Left kidney (tissue), 1 donor: ENCODE measurements at regions not wholly inside any gene's neighbourhood (a gene's known extent, or its start where the extent isn't known, plus 50 kb on each side); places are given as distances from the start of the nearest gene placed in this dataset.
"Not testable (repeated sequence)": the region's sequence is repeated elsewhere in the genome, so short reads cannot be mapped to it uniquely, and the experiment has no call there.

Source experiments
- DNase-seq: peaks from one replicate; pipeline ENCODE4 v3.0.0-alpha.2; 2013

GRCh38 chr5:159645179-159645846, 271.0 kb upstream of the ADRA1B start:
- no peak for DNase-seq

DNA sequence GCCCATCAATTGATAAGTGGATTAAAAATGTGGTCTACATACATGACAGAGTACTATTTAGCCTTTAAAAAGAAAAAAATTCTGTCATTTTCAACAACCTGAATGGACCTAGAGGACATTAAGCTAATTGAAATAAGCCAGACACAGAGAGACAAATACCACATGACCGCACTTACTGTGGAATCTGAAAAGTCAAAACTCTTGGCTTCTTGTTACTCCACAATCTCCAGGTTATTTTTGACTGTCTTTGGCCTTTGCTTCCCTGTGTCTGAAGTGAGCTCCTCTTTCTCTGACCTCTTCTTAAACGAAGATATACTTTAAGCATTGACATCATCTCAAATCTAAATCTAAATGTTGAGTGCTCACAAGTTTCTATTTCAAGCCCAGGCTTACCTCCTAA, 265.5 kb upstream of the ADRA1B start:
- DNase-seq = no peak

DNA sequence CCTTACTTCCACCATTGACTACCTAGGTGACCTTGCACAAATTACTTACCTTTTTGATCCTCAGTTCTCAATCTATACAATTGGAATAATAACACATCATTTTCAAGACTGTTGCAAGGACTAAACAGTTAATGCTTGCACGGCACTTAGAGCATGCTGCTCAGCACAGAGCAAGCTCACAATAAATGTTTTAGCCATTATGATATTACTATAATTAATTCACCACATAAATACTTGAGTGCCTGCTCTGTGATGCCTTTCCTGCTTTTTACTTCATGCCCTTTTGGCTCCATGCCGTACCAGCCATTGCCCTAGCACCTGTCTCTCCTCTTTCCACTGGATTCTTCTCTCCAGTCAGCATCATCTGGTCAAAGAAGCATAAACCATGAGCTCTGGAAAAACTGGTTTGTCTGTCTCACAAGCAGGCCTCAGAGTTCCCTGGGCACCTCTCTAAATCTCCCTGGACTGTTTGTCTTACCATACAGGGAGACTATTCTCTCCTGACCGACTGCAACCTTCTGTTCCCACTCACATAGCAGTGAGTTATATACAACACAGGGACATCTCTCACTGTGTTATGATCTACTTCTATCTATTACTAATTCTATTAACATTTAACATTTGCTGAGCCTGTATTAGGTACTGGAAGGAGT, 260.4 kb upstream of the ADRA1B start:
- DNase-seq = no peak

DNA sequence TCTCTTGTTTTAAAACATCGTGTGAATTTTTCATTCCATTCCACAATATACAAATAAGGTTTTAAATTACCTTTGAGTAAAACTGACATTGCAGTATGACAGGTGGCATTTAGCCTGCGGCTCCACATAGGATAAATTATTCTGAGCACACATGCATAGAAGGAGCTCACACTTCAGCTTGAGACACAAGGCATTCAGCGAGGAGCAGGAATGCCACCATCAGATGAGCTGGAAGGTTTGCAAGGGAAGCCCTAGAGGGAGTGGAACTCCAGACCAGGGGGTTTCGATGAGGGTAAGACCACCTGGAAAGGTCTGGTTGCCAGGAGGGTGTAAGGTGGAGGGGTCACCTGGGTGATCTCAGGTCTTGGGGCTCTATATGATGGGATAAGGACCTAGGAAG, 259.0 kb upstream of the ADRA1B start:
- no peak for DNase-seq

GRCh38 chr5:159657771-159658170, 258.5 kb upstream of the ADRA1B start:
- no peak for DNase-seq

GRCh38 chr5:159658266-159658925, 257.9 kb upstream of the ADRA1B start:
- no peak for DNase-seq

DNA sequence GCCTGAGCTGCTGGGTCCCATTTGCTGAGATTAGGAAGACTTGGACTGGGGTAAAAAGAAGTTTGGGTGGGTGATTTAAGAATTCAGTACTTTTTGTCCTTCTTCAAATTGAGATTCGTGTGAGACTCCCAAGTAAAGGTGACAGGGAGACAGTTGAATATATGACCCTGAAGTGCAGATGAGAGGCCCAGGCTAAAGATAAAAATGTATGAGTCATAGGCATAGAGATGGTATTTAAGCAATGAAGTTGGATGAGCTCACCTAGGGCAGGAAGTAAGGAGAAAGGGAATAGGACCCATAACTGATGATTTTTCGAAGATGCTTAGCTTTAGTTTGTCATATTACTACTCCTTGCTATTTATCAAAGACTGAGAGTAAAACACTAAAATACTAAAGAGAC, 255.9 kb upstream of the ADRA1B start:
- no peak for DNase-seq

GRCh38 chr5:159663986-159664385, 252.3 kb upstream of the ADRA1B start:
- DNase-seq = no peak

DNA sequence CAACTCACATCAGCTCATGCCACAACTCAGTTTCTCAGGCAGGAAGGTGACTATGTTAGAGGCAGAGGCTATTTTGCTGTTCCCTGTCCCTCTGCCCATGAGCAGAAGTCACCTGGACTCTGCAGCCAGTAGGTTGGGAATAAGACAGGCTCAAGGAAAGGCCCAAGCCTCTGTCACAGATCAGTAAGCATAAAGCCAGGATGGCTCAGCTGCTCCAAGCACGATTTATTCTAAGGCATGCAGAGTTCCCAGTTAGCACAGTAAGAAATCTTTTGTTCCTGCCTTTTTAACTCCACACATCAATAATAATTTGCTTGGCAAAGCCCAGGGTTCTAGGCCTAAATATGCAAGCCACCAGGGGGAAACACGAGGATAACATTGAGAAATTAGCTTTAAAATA, 249.0 kb upstream of the ADRA1B start:
- peak; percentile 3 for DNase-seq

DNA sequence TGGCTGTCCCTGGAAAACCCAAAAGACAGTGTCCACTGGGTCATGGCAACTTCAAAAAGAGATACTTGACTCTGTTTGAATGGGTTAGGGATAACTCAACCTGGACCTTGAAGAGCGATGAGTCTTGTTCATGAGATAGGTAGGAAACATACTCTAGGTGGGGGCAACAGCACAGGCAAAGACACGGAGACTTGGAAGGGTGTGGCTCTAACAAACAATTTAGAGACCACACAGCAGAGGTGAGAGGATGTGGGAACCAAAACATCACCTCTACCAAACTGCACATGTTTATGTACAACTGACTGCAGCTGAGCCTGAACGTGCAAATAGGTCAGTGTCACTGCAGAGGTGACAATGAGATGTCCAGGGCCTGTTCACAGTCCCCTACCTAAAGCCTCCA, 247.7 kb upstream of the ADRA1B start:
- no peak for DNase-seq

DNA sequence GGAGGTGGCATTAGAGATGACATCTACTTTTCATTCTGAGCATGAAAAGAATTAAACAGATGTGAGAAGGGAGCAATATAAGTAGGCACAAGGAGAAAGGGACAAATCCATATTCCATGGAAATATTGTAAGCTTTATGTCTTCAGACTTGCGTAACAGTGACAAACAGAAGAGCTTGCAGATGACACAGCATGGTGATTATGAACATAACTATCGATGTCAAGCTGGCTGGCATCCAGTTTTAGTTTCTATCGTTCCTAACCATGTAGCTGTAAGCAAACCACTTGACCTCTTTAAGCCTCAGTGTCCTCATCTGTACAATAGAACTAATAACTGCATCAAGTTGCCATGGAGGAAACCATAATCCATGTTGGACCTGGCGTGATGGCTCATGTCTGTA, 246.7 kb upstream of the ADRA1B start:
- DNase-seq = no peak

DNA sequence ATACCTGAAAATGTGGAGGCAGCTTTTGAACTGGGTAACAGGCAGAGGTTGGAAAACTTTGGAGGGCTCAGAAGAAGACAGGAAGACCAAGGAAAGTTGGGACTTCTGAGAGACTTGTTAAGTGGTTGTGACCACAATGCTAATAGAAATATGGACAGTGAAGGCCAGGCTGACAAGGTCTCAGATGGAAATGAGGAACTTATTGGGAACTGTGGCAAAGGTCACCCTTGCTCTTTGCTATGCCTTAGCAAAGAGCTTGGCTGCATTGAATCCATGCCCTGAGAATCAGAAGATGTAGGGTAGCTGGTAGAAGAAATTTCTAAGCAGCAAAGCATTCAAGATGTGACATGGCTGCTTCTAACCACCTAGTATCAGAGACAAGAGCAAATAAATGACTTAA, 244.4 kb upstream of the ADRA1B start:
- DNase-seq = no peak

GRCh38 chr5:159673538-159673937, 242.7 kb upstream of the ADRA1B start:
- DNase-seq = no peak

- DNase-seq = no peak
Measured at GRCh38 chr5:159678657-159679392, 237.5 kb upstream of the ADRA1B start.

- DNase-seq = no peak
Measured at GRCh38 chr5:159680095-159680494, 236.2 kb upstream of the ADRA1B start.

DNA sequence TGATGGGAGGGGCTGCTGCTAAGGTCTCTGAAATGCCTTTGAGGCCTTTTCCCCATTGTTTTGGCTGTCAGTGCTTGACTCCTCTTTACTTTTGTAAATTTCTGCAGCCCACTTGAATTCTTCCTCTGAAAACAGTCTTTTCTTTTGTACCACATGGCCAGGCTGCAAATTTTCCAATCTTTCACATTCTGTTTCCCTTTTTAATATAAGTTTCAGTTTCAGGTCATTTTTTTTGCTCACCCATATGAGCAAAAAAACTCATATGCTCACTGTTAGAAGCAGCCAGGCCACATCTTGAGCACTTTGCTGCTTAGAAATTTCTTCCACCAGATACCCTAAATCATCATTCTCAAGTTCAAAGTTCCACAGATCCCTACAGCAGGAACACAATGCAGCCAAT, 234.6 kb upstream of the ADRA1B start:
- no peak for DNase-seq

DNA sequence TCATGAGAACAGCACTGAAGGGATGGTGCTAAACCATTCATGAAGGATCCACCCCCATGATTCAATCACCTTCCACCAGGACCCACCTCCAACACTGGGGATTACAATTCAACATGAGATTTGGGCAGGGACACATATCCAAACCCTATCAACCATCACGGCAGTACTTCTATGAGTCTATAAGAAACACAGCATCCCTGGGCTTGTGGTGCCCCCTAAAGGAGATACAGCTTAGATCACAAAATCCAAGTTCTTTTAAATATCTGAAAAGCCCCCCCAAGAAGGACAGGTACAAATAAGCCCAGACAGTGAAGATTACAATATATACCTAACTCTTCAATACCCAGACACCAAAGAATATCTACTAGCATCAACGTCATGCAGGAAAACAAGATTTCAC, 233.7 kb upstream of the ADRA1B start:
- DNase-seq = no peak

- DNase-seq = not testable (repeated sequence)
Measured at GRCh38 chr5:159687892-159688291, 228.4 kb upstream of the ADRA1B start.

DNA sequence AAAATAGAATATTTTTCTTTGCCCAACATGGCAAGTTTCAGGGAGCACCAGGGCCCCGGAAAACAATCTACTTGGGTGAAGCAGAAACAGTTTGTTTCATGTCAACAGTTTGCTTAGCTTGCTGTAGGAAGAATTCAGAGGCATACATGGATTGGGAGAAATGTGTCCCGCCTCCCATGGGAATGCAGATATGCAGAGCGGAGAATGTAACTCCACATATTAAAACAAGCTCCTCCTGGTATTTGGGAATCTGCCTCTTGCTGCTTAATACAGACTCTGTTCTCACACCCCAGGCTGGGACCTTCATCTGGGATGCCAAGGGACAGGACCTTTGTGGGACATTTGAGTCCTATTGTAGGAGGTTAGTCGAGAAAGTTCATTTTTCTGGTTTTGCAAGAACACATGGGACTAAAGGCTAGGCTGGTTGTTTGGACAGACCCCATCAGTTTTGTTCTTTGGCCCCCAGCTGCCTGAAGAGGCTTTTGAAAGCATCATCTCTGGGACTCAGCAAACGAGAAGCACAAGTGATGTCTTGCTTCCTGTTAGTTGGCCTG, 220.5 kb upstream of the ADRA1B start:
- no peak for DNase-seq

DNA sequence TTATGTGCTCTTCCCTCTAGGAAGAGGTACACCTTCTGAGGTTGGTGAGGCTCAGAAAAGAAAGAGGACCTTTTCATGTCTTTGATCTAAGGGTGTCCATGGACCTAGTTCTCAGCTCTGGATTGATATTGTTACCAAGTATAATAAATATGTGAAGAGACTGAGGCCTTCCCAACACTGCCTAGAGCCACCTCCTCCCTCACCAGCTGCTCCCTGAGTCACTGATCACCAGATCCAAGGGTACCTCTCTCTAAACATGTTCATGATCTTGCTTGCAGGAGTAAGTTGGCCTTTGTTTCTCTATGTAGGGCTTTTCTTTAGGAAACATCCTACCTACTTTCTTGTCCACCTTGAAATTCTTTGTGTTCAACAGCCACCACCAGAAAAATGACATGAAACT, 218.8 kb upstream of the ADRA1B start:
- DNase-seq = no peak

DNA sequence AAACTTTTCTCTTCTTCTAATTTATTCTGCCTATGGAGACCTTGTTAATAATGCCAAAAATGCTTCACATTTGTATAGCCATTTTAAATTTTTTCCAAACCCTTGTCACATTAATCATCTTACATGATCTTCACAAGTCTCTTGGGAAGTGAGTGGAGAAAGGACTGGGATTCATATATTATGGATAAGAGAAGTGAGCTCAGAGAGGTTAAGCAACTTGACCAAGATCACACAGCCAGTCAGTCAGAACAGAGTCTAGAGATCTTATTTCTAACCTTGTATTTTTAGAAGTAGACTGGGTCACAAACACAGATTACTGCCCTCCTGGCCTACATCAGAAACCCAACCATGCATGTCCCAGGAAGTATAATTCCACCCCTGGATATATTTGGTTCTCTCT, 218.0 kb upstream of the ADRA1B start:
- no peak for DNase-seq

- no peak for DNase-seq
Measured at GRCh38 chr5:159700016-159700415, 216.3 kb upstream of the ADRA1B start.

DNA sequence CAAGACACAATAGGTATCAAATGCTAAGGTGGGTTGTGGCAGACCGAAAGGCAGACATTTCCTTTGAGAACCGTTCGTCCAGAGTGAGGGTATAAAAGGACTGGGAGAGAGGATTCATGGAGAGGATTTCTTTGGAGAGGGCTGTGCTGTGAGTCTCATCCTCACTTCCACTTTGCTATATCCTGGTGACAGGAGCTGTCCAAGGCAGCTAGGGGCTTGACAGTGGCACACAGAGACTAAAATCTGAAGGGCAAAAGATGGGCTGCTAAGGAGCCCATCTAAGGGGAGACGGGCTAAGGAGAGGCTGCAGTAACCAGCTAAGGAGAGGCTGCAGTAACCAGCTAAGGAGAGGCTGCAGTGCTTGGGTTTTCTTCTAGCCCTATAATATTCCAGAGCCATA, 214.0 kb upstream of the ADRA1B start:
- DNase-seq = no peak
